ENCODE measurements at regions not wholly inside any gene's neighbourhood (a gene's known extent, or its start where the extent isn't known, plus 50 kb on each side); places are given as distances from the start of the nearest gene placed in this dataset.

GRCh38 chr4:8762951-8763735 is 108.5 kb downstream of the HMX1 start:
- ATAC-seq = no peak
- TF ChIP-seq TSHZ2 (CRISPR knock-in tag; IDR thresholded peaks at IDR 0.05) (no peak), ZFP30 (CRISPR knock-in tag; IDR thresholded peaks at IDR 0.05) (no peak), SNAI2 (CRISPR knock-in tag; IDR thresholded peaks at IDR 0.05) (no peak), CSDC2 (CRISPR knock-in tag; IDR thresholded peaks at IDR 0.05) (no peak), BACH2 (CRISPR knock-in tag; IDR thresholded peaks at IDR 0.05; ENCODE audit: borderline replicate concordance) (no peak), GLIS3 (CRISPR knock-in tag; IDR thresholded peaks at IDR 0.05) (no peak), ZNF8 (CRISPR knock-in tag; IDR thresholded peaks at IDR 0.05) (no peak), CSRNP3 (CRISPR knock-in tag; IDR thresholded peaks at IDR 0.05) (no peak)
- TF ChIP-seq, protein P1, sequence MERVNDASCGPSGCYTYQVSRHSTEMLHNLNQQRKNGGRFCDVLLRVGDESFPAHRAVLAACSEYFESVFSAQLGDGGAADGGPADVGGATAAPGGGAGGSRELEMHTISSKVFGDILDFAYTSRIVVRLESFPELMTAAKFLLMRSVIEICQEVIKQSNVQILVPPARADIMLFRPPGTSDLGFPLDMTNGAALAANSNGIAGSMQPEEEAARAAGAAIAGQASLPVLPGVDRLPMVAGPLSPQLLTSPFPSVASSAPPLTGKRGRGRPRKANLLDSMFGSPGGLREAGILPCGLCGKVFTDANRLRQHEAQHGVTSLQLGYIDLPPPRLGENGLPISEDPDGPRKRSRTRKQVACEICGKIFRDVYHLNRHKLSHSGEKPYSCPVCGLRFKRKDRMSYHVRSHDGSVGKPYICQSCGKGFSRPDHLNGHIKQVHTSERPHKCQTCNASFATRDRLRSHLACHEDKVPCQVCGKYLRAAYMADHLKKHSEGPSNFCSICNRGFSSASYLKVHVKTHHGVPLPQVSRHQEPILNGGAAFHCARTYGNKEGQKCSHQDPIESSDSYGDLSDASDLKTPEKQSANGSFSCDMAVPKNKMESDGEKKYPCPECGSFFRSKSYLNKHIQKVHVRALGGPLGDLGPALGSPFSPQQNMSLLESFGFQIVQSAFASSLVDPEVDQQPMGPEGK (CRISPR knock-in tag; IDR thresholded peaks at IDR 0.05; ENCODE audit: borderline replicate concordance) = no peak

DNA sequence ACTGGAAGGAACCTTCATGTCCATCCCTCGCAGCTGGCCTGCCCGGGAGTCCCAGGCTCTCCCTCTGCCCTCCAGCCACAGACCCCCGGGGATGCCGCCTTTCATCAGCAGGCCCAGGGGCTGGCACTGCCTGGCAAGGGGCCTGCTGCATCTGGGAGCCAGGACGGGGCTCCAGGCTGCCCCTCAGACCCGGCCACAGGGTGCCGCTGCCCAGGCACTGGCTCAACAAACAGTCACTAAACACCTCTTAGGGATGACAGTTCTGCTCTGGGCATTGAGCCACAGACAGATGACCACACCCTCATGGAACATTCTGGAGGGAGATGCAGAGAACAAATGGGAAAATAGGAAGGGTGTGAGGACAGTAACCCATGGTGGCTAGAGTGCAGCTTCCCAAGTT is 109.3 kb downstream of the HMX1 start:
- no peak for ATAC-seq
- TF ChIP-seq ISL1 (CRISPR knock-in tag; IDR thresholded peaks at IDR 0.05) (no peak), ZC3H10 (CRISPR knock-in tag; IDR thresholded peaks at IDR 0.05) (no peak), BACH2 (CRISPR knock-in tag; IDR thresholded peaks at IDR 0.05; ENCODE audit: borderline replicate concordance) (no peak)
- TF ChIP-seq, protein P1 (CRISPR knock-in tag; IDR thresholded peaks at IDR 0.05; ENCODE audit: borderline replicate concordance) = no peak

DNA sequence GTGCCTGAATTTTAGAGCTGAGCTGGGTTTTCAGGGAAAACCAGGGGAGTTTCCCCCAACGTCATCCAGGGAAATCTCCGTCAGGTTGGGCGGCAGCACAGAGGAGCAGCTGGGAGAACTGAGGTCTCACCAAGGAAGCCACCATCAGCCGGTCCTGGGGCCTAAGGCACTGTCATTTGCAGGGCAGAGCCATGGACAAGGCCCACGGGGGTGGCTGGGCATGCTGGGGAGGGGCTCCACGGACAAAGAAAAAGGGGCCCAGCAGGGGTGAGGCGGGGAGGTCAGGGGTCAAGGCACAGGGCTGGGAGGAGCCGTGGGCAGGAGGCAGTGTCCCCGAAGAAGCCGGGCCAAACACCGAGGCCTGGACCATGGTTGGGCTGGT is 109.8 kb downstream of the HMX1 start:
- TF ChIP-seq CSDC2 (CRISPR knock-in tag; IDR thresholded peaks at IDR 0.05) (no peak), BACH2 (CRISPR knock-in tag; IDR thresholded peaks at IDR 0.05; ENCODE audit: borderline replicate concordance) (no peak), PPARA (CRISPR knock-in tag; IDR thresholded peaks at IDR 0.05; ENCODE audit: borderline replicate concordance) (no peak), ARNTL (CRISPR knock-in tag; IDR thresholded peaks at IDR 0.05; ENCODE audit: borderline replicate concordance, low read depth) (no peak), ZC3H10 (CRISPR knock-in tag; IDR thresholded peaks at IDR 0.05) (no peak), OSR1 (CRISPR knock-in tag; IDR thresholded peaks at IDR 0.05) (no peak), TOX (CRISPR knock-in tag; IDR thresholded peaks at IDR 0.05; ENCODE audit: borderline replicate concordance) (no peak), ZNF8 (CRISPR knock-in tag; IDR thresholded peaks at IDR 0.05) (no peak), ZFP30 (CRISPR knock-in tag; IDR thresholded peaks at IDR 0.05) (no peak), TSHZ2 (CRISPR knock-in tag; IDR thresholded peaks at IDR 0.05) (no peak)
- TF ChIP-seq, protein P1 (CRISPR knock-in tag; IDR thresholded peaks at IDR 0.05; ENCODE audit: borderline replicate concordance) = no peak
- ATAC-seq = no peak
